ENCODE measurements at regions not wholly inside any gene's neighbourhood (a gene's known extent, or its start where the extent isn't known, plus 50 kb on each side); places are given as distances from the start of the nearest gene placed in this dataset.

GRCh38 chr13:30133996-30134395 is 173.4 kb downstream of the KATNAL1 start:
- no peak overlapping the region for H3K27ac Mint-ChIP-seq
- H3K4me3 Mint-ChIP-seq, result no peak overlapping the region
- H3K36me3 Mint-ChIP-seq, result no peaks in the 10 kb centered on the region
- no peaks in the 10 kb centered on the region for H3K9me3 Mint-ChIP-seq
- H3K4me1 Mint-ChIP-seq, result peaks cover 11% of the 10 kb centered on the region
- no peaks in the 10 kb centered on the region for H3K27me3 Mint-ChIP-seq

- Mint-ChIP-seq H3K27me3 (no peaks in the 10 kb centered on the region), H3K4me3 (no peak overlapping the region), H3K36me3 (no peaks in the 10 kb centered on the region), H3K9me3 (no peaks in the 10 kb centered on the region), H3K27ac (no peak overlapping the region), H3K4me1 (peaks cover 11% of the 10 kb centered on the region)
These were observed 173.8 kb downstream of the KATNAL1 start for GRCh38 chr13:30133554-30133912.

GRCh38 chr13:30132623-30133553 is 174.5 kb downstream of the KATNAL1 start:
- Mint-ChIP-seq H3K36me3 (no peaks in the 10 kb centered on the region), H3K9me3 (no peaks in the 10 kb centered on the region), H3K27me3 (no peaks in the 10 kb centered on the region), H3K4me1 (peaks cover 11% of the 10 kb centered on the region), H3K4me3 (no peak overlapping the region), H3K27ac (no peak overlapping the region)

GRCh38 chr13:30129411-30129810 is 177.9 kb downstream of the KATNAL1 start:
- H3K27ac Mint-ChIP-seq, result no peak overlapping the region
- no peaks in the 10 kb centered on the region for H3K27me3 Mint-ChIP-seq
- peaks cover 11% of the 10 kb centered on the region for H3K4me1 Mint-ChIP-seq
- no peaks in the 10 kb centered on the region for H3K36me3 Mint-ChIP-seq
- no peak overlapping the region for H3K4me3 Mint-ChIP-seq
- no peaks in the 10 kb centered on the region for H3K9me3 Mint-ChIP-seq

- H3K27ac Mint-ChIP-seq, result no peak overlapping the region
- H3K4me3 Mint-ChIP-seq, result no peak overlapping the region
- peaks cover 11% of the 10 kb centered on the region for H3K4me1 Mint-ChIP-seq
- H3K36me3 Mint-ChIP-seq, result no peaks in the 10 kb centered on the region
- no peaks in the 10 kb centered on the region for H3K27me3 Mint-ChIP-seq
- H3K9me3 Mint-ChIP-seq, result no peaks in the 10 kb centered on the region
These were observed 178.8 kb downstream of the KATNAL1 start for GRCh38 chr13:30128591-30128990.

- peaks cover 8% of the 10 kb centered on the region for H3K4me1 Mint-ChIP-seq
- no peak overlapping the region for H3K4me3 Mint-ChIP-seq
- H3K27ac Mint-ChIP-seq, result no peak overlapping the region
- no peaks in the 10 kb centered on the region for H3K36me3 Mint-ChIP-seq
- no peaks in the 10 kb centered on the region for H3K9me3 Mint-ChIP-seq
- no peaks in the 10 kb centered on the region for H3K27me3 Mint-ChIP-seq
These were observed 179.3 kb downstream of the KATNAL1 start for GRCh38 chr13:30128095-30128494.

GRCh38 chr13:30126903-30127428 is 180.4 kb downstream of the KATNAL1 start:
- peak overlapping the region; percentile 9 for H3K27ac Mint-ChIP-seq
- H3K36me3 Mint-ChIP-seq, result no peaks in the 10 kb centered on the region
- no peak overlapping the region for H3K4me3 Mint-ChIP-seq
- H3K27me3 Mint-ChIP-seq, result no peaks in the 10 kb centered on the region
- H3K4me1 Mint-ChIP-seq, result peaks cover 5% of the 10 kb centered on the region
- no peaks in the 10 kb centered on the region for H3K9me3 Mint-ChIP-seq

- H3K9me3 Mint-ChIP-seq, result no peaks in the 10 kb centered on the region
- peaks cover 17% of the 10 kb centered on the region for H3K4me1 Mint-ChIP-seq
- H3K4me3 Mint-ChIP-seq, result no peak overlapping the region
- H3K27ac Mint-ChIP-seq, result no peak overlapping the region
- no peaks in the 10 kb centered on the region for H3K36me3 Mint-ChIP-seq
- no peaks in the 10 kb centered on the region for H3K27me3 Mint-ChIP-seq
These were observed 181.8 kb downstream of the KATNAL1 start for GRCh38 chr13:30125422-30126073.

GRCh38 chr13:30124131-30124768 is 183.1 kb downstream of the KATNAL1 start:
- H3K36me3 Mint-ChIP-seq, result no peaks in the 10 kb centered on the region

GRCh38 chr13:30123575-30123974 is 183.8 kb downstream of the KATNAL1 start:
- H3K27me3 Mint-ChIP-seq, result no peaks in the 10 kb centered on the region
- H3K36me3 Mint-ChIP-seq, result no peaks in the 10 kb centered on the region
- peak overlapping the region; percentile 7 for H3K27ac Mint-ChIP-seq
- no peak overlapping the region for H3K4me3 Mint-ChIP-seq
- peaks cover 35% of the 10 kb centered on the region for H3K4me1 Mint-ChIP-seq
- no peaks in the 10 kb centered on the region for H3K9me3 Mint-ChIP-seq

More at GRCh38 chr13:30124131-30124768, 183.1 kb downstream of the KATNAL1 start:
- Mint-ChIP-seq H3K27me3 (no peaks in the 10 kb centered on the region), H3K4me3 (no peak overlapping the region), H3K9me3 (no peaks in the 10 kb centered on the region), H3K27ac (no peak overlapping the region), H3K4me1 (peaks cover 30% of the 10 kb centered on the region)

- Mint-ChIP-seq H3K4me3 (no peak overlapping the region), H3K27ac (no peak overlapping the region), H3K27me3 (no peaks in the 10 kb centered on the region)
These were observed 185.7 kb downstream of the KATNAL1 start for GRCh38 chr13:30121666-30122065.

GRCh38 chr13:30121244-30121643 is 186.1 kb downstream of the KATNAL1 start:
- Mint-ChIP-seq H3K4me3 (no peak overlapping the region), H3K27me3 (no peaks in the 10 kb centered on the region), H3K36me3 (no peaks in the 10 kb centered on the region), H3K9me3 (no peaks in the 10 kb centered on the region), H3K27ac (no peak overlapping the region), H3K4me1 (peaks cover 40% of the 10 kb centered on the region)

More at GRCh38 chr13:30121666-30122065, 185.7 kb downstream of the KATNAL1 start:
- Mint-ChIP-seq H3K36me3 (no peaks in the 10 kb centered on the region), H3K9me3 (no peaks in the 10 kb centered on the region), H3K4me1 (peaks cover 40% of the 10 kb centered on the region)

- no peaks in the 10 kb centered on the region for H3K36me3 Mint-ChIP-seq
- H3K27me3 Mint-ChIP-seq, result no peaks in the 10 kb centered on the region
- H3K9me3 Mint-ChIP-seq, result no peaks in the 10 kb centered on the region
- no peak overlapping the region for H3K4me3 Mint-ChIP-seq
- no peak overlapping the region for H3K27ac Mint-ChIP-seq
- peaks cover 41% of the 10 kb centered on the region for H3K4me1 Mint-ChIP-seq
These were observed 187.1 kb downstream of the KATNAL1 start for GRCh38 chr13:30120133-30120822.

- H3K36me3 Mint-ChIP-seq, result no peaks in the 10 kb centered on the region
- H3K4me3 Mint-ChIP-seq, result peak overlapping the region; percentile 62
- H3K9me3 Mint-ChIP-seq, result no peaks in the 10 kb centered on the region
- no peaks in the 10 kb centered on the region for H3K27me3 Mint-ChIP-seq
- H3K27ac Mint-ChIP-seq, result peak overlapping the region; percentile 41
- H3K4me1 Mint-ChIP-seq, result peaks cover 44% of the 10 kb centered on the region
These were observed 187.9 kb downstream of the KATNAL1 start for GRCh38 chr13:30119476-30119875.

GRCh38 chr13:30116379-30116778 is 191.0 kb downstream of the KATNAL1 start:
- H3K4me1 Mint-ChIP-seq, result peaks cover 58% of the 10 kb centered on the region
- no peak overlapping the region for H3K4me3 Mint-ChIP-seq
- no peaks in the 10 kb centered on the region for H3K27me3 Mint-ChIP-seq
- H3K36me3 Mint-ChIP-seq, result no peaks in the 10 kb centered on the region
- no peak overlapping the region for H3K27ac Mint-ChIP-seq
- no peaks in the 10 kb centered on the region for H3K9me3 Mint-ChIP-seq

All from activated naive CD4-positive, alpha-beta T cell treated with anti-CD3 and anti-CD28 coated beads, Interleukin-2, amount 50 U/mL, for 24 hours (primary cell).